HG03457 (cell line): ENCODE measurements at regions not wholly inside any gene's neighbourhood (a gene's known extent, or its start where the extent isn't known, plus 50 kb on each side); places are given as distances from the start of the nearest gene placed in this dataset.
A peak's percentile ranks its signal among the peaks of the same experiment; 100 is the strongest.

Experiments
- ATAC-seq: cut with Tn5 transposase; IDR thresholded peaks from one replicate; pipeline ENCODE4 v1.9.1; 2021; ENCODE audit warnings: moderate number of reproducible peaks; ENCODE audit not compliant: unreplicated experiment

DNA sequence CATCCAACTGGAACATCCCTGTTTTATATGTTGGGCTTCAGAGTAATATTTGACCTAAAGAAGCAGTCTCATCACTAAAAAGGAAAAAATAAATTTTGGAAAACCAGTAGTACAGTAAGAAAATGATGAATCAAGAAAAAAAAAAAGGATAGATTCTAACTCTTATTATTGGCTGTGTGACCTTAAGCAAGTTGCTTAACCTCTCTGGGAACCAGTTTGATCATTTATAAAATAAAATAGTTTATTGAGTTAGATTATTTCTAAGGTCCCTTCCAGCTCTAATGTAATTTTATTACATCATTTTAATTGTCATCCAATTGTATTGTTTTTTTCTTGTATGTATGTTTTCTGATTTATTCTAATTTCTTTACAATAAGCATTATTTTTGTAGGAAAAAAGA is 127.0 kb downstream of the PRELID2 start:
- ATAC-seq: no peak

DNA sequence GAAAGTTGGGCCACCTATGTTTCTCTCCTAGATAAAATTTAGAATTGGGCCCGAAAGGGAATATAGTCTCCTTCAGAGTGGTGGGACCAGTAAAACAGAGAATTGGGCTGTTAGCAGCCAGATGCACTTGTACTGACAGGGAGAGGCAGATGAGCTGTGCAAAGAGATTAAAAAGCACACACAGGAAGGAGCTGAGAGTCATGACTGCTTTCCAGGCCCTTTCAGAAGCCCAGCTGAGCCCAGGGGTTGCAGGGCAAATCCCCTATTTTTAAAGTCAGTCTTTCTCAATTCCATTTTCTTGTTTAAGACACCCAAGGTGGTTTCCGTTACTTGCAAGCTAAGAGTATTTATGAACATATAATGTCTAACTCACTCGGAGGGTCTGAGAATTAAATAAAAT is 130.4 kb downstream of the PRELID2 start:
- ATAC-seq: no peak

DNA sequence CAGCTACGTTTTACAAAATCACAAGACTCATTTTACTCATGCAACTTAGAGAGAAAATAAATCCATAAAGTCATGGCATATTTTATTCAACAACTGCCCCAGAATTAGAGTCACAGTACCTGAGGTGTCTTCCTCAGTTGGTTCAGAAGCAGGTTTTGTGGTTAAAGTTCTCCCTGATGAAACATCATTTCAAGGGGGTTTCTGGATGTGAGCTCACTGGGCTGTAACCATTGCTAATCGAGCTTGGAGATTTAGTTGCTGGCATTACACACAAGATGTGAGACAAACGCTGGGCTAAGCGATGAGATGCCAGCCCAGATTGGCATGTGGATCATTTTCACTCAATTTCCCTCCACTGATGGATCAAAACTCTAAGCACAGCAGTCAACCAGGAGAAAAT is 131.3 kb downstream of the PRELID2 start:
- ATAC-seq: no peak

DNA sequence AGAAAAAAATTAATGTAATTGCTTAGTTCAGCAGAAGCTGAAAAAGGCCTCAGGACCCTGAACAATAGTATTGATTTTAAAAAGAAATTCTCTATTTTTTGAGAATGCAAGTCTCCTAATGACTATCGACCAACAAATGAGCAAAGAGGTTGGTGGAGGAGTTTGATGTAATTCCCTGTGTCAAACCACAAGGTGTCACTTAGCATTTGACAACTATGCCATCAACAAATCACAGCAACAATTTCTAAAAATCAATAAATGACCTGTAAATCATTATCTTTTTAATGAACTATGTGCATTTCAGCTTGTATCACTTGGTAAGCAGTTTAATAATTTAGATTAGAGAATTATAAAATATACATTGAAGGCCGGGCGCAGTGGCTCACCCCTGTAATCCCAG is 133.7 kb downstream of the PRELID2 start:
- ATAC-seq: no peak

DNA sequence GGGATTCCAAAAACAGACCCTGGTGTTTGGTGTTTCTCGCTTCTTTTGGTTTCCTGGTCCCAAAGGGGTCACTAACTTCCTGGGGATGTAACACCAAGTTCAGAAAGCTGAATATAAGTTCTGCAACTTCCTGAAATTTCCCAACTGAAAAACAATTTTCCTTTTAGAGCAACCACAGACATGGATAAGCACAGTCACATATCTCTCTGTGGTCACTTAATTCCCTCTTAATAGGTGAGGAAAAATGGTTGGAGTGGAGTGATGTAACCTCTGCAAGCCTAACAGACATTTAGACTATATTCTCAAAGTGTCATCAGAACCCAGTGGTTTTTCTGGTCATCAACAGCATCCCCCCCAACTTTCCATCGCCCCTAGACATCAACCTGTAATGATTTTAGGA is 135.3 kb downstream of the PRELID2 start:
- no peak for ATAC-seq

DNA sequence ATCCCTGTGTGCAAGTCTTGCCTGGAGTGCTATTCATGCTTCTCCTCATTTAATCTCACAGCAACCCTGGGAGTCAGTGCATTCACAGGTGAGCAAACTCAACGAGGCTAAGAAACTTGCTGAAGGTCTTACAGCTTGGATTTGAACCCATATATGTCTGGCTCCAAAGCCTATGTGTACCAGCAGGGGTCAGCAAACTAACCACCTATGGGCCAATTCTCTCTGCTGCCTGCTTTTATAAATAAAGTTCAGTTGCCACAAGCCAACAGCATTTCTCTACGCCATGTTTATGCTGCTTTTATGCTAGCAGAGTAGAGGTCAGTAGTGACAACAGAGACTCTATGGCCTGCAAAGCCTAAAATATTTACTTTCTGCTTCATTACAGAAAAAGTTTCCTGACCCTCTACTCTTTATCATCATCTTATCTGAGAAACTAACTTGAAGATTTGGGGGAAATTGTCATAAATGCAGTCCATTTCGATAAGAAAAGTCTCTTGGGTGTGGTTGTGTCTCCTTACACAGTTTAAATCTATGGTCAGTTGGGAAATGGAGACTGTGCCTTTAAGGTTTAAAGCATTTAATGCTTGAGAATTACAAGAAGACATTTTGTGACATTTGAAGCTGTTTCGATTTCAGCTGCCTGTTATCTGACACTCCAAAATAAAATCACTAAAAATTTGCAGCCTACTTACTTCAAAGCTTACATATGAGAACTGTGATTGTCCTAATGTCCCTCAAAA is 137.7 kb downstream of the PRELID2 start:
- ATAC-seq: no peak

DNA sequence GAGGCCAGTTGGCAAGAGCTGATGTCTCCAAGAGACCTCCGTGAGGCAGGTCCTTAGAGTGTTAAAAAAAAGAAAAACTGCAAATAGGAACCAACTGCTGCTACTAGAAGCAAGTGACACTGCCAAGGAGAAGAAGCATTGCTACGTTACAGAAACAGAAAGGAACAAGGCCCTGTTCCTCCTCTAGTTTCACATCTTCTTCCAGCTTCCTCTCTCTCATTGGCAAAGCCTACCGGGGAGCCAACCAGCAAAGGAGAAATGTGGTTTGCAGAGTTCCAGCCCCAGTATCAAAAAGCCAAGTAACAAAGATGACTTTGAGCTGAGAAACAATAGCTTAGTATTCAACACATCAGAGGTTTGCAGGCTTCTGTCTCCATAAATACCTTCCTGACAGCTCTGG is 145.9 kb downstream of the PRELID2 start:
- ATAC-seq: peak; percentile 75

DNA sequence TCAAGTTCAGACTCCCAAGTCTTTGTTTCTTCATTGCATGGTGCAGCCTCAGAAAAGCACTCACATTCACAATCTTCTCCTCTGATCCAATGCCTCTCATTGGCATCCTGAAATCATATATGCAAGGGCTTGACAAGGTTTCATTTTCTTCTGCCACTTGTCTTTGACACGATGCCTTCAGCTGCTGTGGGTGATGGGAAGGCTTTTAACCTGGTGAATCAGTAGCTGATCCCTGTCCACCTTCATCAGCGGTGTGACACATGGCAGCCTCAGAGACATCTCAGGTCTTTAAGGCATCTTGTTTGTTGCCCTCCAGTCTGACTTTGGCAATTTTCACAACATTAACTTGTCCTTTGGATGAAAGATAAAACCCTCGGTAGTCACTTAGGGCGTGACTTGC is 147.2 kb downstream of the PRELID2 start:
- ATAC-seq: no peak

DNA sequence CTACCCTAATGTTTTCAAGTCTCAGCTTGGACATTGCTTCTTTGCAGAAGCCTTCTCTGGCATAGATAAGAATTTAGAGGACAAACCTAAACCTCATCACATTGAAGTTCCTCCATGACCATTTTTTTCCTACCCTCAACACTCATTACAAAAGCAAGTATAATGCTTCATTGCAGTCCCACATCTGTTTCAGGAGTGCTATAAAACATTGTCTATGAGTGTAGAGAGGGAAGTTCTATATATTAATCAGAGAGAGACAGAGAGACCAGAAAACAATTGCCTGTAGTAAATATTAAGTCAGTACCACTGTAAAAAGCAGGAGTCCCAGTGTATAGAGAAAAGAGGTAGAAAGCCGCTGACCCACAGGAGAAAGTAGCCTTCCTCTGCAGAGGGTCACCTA is 149.7 kb downstream of the PRELID2 start:
- no peak for ATAC-seq

DNA sequence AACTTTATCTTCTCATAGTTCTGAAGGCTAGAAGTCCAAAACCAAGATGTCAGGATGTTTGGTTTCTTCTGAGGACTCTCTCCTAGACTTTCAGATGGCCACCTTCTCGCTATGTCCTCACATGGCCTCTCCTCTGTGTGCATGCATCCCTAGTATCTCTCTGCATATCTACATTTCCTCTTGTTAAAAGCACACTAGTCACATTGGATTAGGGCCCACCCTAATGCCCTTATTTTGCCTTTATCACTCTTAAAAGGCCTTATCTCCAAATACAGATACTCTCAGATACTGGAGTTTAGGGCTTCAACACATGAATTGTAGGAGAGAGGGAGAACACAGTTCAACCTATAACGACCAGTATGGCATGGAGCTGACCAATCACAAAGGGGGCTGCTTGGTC is 151.7 kb downstream of the PRELID2 start:
- ATAC-seq: no peak

DNA sequence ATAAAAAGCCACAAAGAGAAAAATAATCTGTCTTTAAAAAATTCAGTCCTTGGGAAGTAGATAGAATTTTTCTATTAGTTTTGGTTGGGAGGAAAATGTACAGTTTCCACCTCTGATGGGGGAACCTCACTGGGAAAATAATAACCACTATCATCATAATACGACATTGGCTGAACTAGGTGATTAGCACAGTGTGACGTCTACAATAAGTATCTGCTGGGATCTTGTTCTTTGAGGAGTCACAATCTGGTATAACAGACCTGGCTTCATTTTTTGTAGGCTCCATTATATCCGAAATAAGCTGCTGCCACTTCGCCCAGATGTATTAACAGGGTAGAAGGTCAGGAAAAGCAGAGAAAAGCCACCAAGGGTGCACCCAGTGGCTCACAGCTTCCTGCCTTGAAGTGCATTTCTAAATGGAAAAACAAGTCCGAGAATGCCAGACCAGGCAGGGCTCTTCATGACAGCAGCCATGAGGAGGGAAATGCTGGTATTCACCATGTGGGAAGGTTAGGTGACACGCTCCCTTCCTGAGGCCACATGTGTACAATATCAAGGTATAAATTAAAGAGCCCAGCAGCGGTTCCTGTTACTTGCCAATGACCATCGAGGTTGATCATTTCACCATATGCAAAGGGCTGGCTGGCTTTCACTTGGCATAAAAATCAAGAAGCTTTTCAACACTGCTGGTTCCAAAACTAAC is 152.8 kb downstream of the PRELID2 start:
- no peak for ATAC-seq

DNA sequence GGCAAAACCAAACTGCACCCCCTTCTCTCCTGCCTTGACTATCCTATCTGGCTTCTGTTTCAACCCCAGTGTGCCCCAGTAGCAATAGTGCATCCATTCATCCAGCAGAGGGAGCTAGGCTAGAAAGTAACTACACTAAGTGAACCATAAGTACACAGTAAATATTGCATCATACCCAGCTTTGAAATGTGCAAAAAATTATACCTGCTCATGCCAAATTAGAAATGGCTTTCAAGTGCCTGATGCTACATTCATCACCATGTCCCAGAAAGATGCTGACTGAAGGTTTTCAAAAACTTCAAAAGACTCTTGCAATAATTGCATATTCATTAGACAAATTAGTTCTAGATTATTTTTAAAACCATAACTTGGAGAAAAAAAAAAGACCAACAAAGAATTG is 153.5 kb downstream of the PRELID2 start:
- peak; percentile 95 for ATAC-seq

DNA sequence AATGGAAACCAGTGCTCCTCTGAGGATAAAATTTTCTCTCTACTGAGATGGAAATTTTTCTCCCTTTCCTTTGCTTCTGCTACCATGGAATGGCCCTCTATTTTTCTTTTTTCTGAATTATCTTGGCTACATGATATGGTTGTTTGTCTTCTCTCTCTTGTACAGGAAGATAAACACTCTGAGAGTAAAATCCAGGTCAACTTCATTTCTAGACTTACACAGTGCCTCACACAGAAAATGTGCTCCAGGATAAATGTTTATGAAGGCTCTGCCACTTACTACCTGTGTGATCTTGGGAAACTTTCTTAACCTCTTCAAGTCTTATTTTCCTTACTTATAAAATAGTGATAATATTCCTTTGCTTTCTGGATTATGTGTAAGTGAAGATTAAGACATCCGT is 153.9 kb downstream of the PRELID2 start:
- ATAC-seq: no peak

DNA sequence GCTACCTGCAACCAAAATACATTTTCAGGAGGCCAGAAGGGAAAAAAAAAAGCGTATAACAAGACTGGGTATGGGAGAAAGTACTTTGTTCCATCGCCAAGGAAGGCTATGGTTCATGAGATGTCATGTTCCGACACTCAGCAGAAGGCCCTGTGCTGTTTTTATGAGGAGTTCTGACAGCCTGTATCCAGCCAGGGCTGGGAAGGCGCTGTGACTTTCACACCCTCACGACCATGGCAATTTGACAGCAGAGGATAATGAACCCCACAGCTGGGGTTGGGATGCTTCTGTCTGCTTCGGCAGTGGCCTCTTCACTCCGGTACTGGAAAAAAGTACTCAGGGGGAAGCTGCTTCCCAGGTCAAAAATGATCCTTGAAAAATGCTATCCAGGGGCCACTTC is 154.4 kb downstream of the PRELID2 start:
- no peak for ATAC-seq

DNA sequence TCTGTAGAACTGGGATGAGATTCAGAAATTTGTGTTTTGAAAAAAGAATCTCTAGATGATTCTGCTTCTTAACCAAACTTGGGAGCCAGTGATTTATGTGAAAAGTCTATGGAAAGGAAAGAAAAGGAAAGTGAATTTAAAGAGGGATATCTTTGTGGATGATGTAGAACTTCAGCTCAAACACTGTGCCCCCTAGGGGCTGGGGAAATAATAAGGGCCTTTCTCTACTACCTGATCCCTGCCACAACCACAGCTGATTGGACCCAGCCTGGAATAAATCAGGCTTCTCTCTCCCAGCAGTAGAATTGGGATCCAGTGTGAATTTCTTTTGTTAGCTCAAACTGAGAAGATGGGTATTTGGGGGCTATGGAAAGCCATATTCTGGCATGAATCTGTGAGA is 155.0 kb downstream of the PRELID2 start:
- no peak for ATAC-seq

DNA sequence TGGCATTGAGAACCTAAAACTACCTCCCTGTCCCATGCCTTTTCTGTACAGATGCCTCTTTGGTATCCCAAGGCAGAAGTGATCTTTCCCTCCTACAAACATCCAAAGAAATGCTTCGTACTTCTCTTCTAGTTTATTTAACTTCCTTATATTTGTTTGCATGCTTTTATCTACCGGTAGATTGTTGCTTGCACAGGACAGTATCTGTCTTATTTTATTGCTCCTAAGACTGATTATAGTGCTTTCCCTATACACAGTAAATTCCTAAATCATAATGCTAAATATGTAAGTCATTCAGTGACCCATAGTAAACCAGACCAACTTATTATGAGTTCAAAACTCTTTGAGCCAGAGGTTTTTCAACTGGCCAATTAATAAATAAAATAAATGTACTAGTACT is 156.9 kb downstream of the PRELID2 start:
- ATAC-seq: no peak

DNA sequence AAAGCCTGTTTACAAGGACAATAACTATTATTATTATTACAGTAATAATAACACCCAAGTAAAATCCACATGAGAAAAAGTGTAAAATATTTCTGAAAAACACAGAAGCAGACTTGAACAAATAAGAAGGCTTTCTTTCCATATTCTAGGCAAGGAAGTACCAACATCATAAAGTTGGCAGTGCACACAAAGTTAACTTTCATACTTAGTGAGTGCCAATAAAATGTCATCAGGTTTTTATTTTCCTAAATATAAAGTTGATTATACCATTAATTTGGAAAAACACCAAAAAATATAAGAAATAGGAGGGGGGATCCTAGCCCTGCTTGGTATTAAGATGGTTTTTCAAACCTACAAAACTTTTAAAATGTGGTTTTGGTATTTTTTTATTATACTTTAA is 161.4 kb downstream of the PRELID2 start:
- no peak for ATAC-seq

DNA sequence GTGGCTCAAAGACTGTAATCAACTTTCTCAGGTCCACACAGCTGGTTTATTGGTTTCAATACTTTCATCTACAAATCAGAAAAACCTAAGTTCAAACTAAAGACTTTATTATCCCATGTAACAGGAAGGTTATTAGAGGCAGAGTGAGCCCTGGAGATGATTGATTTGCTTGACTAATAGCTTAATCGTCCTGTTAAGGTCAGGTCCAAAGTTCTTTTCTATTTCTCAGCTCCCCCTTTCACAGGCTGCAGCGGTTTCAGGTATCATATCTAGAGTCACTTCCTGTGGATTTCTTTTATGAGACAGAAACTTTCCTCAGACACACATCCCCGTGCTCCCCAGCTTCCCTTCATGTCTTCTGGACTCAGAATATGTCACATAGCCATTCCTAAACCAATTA is 166.4 kb downstream of the PRELID2 start:
- no peak for ATAC-seq

DNA sequence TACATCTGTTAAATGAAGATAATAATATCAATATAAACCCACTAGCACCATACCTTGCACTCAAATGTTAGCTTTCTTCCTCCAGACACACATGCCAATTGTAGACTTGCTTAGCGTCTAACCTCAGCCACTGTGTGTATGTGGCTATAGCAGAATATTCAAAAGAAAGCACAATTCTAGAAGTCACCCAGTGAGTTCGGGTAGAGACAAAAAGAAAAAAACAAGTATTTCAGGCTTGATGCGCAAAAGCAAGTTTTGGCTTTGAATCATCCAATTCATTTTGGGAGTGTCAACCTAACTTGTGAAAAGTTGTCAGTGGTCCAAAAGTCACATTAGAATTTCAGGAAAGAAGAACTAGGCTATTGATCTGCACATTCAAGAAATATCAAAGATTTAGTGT is 167.4 kb downstream of the PRELID2 start:
- ATAC-seq: no peak

DNA sequence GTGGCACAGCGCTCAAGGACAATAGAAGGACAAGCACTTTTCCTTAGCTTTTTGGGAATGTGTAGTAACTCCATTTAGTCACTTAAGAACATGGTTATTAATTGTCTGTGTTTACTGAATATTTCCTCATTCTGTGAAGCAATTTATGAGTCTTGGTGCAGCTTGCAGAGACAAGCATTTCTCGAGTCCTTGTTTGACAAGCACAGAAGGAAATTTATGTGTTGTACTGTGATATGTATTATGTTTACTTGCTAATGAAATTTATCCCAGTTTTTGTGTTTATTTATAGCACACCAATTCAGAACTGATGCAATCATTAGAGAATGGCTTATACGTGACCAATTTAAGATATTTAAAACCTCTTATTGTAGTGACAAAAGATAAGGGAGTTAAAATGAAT is 168.6 kb downstream of the PRELID2 start:
- ATAC-seq: no peak

DNA sequence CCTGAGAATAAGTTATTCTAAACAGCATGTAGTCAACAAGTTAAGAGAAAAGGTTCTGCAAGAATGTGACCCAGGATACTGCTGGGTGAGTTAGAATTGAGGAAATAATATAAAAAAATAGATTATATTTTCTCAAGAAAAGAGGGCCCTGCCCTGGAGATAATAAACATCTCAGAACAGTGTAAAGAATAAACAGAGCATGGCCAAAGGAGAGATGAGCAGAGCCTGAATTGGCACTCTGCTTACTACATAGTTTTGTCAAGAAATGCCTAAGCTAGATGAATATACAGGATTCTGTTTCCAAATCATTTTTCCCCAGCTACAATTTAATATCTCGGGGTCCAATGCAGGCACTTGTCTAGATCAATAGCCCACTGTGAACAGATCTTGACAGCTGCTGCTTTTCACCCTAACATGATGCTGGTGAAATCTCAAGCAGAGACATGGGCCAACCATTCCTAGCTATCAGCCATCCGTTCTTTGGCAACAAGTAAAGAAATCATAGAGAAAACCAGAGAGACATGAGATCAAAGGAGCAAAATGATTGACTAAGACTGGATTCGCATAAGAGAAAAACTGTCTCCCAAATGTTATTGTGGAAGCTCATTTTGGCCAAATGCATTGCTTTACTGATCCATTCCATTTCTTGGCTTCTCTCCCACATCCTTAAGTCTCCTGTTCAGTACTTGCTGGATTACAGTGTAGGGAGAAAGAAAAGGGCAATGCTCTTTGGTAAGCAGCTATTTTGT is 173.2 kb downstream of the PRELID2 start:
- no peak for ATAC-seq
